ENCODE measurements at regions not wholly inside any gene's neighbourhood (a gene's known extent, or its start where the extent isn't known, plus 50 kb on each side); places are given as distances from the start of the nearest gene placed in this dataset.
A peak's percentile ranks its signal among the peaks of the same experiment; 100 is the strongest.

DNA sequence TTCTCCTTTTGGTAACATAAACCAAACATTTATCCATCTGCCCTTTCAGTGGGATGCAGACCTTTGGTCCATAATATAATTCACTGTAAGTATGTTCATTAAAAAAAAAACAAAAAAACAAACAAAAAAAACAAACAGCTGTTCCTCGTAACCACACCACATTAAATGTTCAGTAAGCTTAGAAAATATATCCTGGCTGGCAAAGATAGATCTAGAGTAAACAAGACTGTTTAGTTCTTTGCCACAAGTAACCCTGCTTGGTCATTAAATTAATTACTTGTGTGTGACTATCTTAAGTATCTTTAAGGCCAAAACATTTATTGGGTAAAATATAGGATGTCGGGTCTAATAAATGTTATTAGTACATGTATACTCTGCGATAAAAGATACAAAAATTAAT lies 1717.1 kb downstream of the EFNA5 start:
- Histone ChIP-seq H3F3A (replicated peaks; ENCODE audit: insufficient read depth) (no peaks in the 10 kb centered on the region), H3K27ac (ENCODE audit: low read depth in 2 of 2, low read length in 1 of 2) (peak overlapping the region in 1 of 2 experiments; percentile 94; a peak in 2 of 4 replicates), H3K4me2 (no peak overlapping the region), H3K79me2 (ENCODE audit: insufficient read depth) (no peaks in the 10 kb centered on the region), H3K9me2 (no peaks in the 10 kb centered on the region), H3K27me3 (ENCODE audit: insufficient read depth) (no peaks in the 10 kb centered on the region), H3K9me3 (no peaks in the 10 kb centered on the region), H3K4me3 (ENCODE audit: low read depth in 2 of 2, low read length in 1 of 2) (no peak overlapping the region), H2AFZ (ENCODE audit: low read depth) (no peak overlapping the region), H3K4me1 (ENCODE audit: control insufficient read depth in 1 of 2, insufficient read depth in 2 of 2, low read depth in 1 of 2, low read length in 1 of 2) (peaks cover 6 to 15% of the 10 kb centered on the region in 2 experiments), H3K36me3 (replicated peaks in 1 of 2; ENCODE audit: control insufficient read depth in 1 of 2, insufficient read depth in 2 of 2, low read length in 1 of 2) (no peaks in the 10 kb centered on the region), H4K20me1 (ENCODE audit: insufficient read depth) (no peaks in the 10 kb centered on the region), H3K9ac (no peak overlapping the region)
- ChIA-PET POLR2A (no interaction called here), CTCF (no interaction called here)
- DNase-seq, result no peak
- WGBS (ENCODE audit: low lambda C conversion rate), result 91% methylated on average over 3 of the region's 3 CpGs
- TF ChIP-seq EP300 (IDR thresholded peaks at IDR 0.05; ENCODE audit: borderline replicate concordance in 1 of 2, low read depth in 1 of 2, low read length in 1 of 2) (no peak), MEF2A (IDR thresholded peaks at IDR 0.05; ENCODE audit: borderline replicate concordance, low read depth) (no peak), CHD2 (IDR thresholded peaks at IDR 0.05; ENCODE audit: low read length, partially characterized antibody) (no peak), SIN3A (IDR thresholded peaks at IDR 0.05; ENCODE audit: borderline replicate concordance, low read depth, low read length) (no peak), NFIC (IDR thresholded peaks at IDR 0.05; ENCODE audit: borderline replicate concordance) (no peak), TAF1 (IDR thresholded peaks at IDR 0.05; ENCODE audit: borderline replicate concordance, low read depth, low read length) (no peak), TCF12 (IDR thresholded peaks at IDR 0.05) (no peak), GATA2 (CRISPR knock-in tag; IDR thresholded peaks at IDR 0.05) (no peak)
- TF ChIP-seq, protein P1, sequence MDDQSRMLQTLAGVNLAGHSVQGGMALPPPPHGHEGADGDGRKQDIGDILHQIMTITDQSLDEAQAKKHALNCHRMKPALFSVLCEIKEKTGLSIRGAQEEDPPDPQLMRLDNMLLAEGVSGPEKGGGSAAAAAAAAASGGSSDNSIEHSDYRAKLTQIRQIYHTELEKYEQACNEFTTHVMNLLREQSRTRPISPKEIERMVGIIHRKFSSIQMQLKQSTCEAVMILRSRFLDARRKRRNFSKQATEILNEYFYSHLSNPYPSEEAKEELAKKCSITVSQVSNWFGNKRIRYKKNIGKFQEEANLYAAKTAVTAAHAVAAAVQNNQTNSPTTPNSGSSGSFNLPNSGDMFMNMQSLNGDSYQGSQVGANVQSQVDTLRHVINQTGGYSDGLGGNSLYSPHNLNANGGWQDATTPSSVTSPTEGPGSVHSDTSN (IDR thresholded peaks at IDR 0.05), result no peak
- TF ChIP-seq, protein P2, sequence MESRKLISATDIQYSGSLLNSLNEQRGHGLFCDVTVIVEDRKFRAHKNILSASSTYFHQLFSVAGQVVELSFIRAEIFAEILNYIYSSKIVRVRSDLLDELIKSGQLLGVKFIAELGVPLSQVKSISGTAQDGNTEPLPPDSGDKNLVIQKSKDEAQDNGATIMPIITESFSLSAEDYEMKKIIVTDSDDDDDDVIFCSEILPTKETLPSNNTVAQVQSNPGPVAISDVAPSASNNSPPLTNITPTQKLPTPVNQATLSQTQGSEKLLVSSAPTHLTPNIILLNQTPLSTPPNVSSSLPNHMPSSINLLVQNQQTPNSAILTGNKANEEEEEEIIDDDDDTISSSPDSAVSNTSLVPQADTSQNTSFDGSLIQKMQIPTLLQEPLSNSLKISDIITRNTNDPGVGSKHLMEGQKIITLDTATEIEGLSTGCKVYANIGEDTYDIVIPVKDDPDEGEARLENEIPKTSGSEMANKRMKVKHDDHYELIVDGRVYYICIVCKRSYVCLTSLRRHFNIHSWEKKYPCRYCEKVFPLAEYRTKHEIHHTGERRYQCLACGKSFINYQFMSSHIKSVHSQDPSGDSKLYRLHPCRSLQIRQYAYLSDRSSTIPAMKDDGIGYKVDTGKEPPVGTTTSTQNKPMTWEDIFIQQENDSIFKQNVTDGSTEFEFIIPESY (IDR thresholded peaks at IDR 0.05; ENCODE audit: borderline replicate concordance, low read depth), result no peak

DNA sequence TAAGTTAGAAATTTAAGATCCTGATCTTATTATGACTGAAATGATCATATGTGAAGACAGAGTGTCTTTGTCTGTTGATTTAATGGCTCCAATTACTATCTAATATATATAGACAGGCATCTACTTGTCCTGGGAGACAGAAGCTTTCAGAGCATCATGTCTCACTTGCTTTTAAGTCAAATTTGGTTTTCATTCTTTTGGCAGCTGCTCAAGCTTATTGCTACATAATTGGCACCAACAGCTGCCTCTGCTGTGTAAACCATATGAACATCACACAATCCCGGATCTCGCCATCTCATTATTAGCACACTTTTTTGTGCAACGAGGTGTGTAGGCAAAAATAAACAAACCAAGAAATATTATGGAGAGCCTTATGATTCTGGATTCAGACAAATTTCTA lies 1717.9 kb downstream of the EFNA5 start:
- no peak overlapping the region for H2AFZ ChIP-seq (ENCODE audit: low read depth)
- no peaks in the 10 kb centered on the region for H3K9me3 ChIP-seq
- no peaks in the 10 kb centered on the region for H3F3A ChIP-seq (replicated peaks; ENCODE audit: insufficient read depth)
- TF ChIP-seq TEAD4 (IDR thresholded peaks at IDR 0.05; ENCODE audit: borderline replicate concordance, insufficient read depth), result no peak
- TF ChIP-seq TCF12 (IDR thresholded peaks at IDR 0.05), result no peak
- no peak for TF ChIP-seq JUND (IDR thresholded peaks at IDR 0.05)
- TF ChIP-seq RCOR1 (IDR thresholded peaks at IDR 0.05; ENCODE audit: low read length), result peak; percentile 48; the same call in 1 of the 2 replicates
- no peak for TF ChIP-seq CHD2 (IDR thresholded peaks at IDR 0.05; ENCODE audit: low read length, partially characterized antibody)
- TF ChIP-seq, protein P3, sequence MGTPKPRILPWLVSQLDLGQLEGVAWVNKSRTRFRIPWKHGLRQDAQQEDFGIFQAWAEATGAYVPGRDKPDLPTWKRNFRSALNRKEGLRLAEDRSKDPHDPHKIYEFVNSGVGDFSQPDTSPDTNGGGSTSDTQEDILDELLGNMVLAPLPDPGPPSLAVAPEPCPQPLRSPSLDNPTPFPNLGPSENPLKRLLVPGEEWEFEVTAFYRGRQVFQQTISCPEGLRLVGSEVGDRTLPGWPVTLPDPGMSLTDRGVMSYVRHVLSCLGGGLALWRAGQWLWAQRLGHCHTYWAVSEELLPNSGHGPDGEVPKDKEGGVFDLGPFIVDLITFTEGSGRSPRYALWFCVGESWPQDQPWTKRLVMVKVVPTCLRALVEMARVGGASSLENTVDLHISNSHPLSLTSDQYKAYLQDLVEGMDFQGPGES (IDR thresholded peaks at IDR 0.05; ENCODE audit: low read depth, low read length), result no peak
- TF ChIP-seq FOXJ3 (CRISPR knock-in tag; IDR thresholded peaks at IDR 0.05), result no peak
- peak in 1 of 2 experiments; percentile 41; a peak in 1 of 4 replicates for TF ChIP-seq EP300 (IDR thresholded peaks at IDR 0.05; ENCODE audit: borderline replicate concordance in 1 of 2, low read depth in 1 of 2, low read length in 1 of 2)
- no peak for TF ChIP-seq SIN3A (IDR thresholded peaks at IDR 0.05; ENCODE audit: borderline replicate concordance, low read depth, low read length)
- no peak for TF ChIP-seq NRF1 (IDR thresholded peaks at IDR 0.05; ENCODE audit: low read depth, low read length)
- TF ChIP-seq MEF2A (IDR thresholded peaks at IDR 0.05; ENCODE audit: borderline replicate concordance, low read depth), result no peak
- 0 out of 2 replicates have a peak, but pooled peaks have one; percentile 26 for TF ChIP-seq GATA2 (CRISPR knock-in tag; IDR thresholded peaks at IDR 0.05)
- WGBS (ENCODE audit: low lambda C conversion rate), result 60% methylated on average over 3 of the region's 3 CpGs
- ChIA-PET POLR2A (no interaction called here), CTCF (no interaction called here)
- no peak overlapping the region for H3K9ac ChIP-seq
- H3K36me3 ChIP-seq (replicated peaks in 1 of 2; ENCODE audit: control insufficient read depth in 1 of 2, insufficient read depth in 2 of 2, low read length in 1 of 2), result no peaks in the 10 kb centered on the region
- no peaks in the 10 kb centered on the region for H4K20me1 ChIP-seq (ENCODE audit: insufficient read depth)
- H3K27ac ChIP-seq (ENCODE audit: low read depth in 2 of 2, low read length in 1 of 2), result peak overlapping the region in 1 of 2 experiments; percentile 94; a peak in 2 of 4 replicates
- H3K4me3 ChIP-seq (ENCODE audit: low read depth in 2 of 2, low read length in 1 of 2), result no peak overlapping the region
- peak; percentile 3 for DNase-seq
- H3K4me1 ChIP-seq (ENCODE audit: control insufficient read depth in 1 of 2, insufficient read depth in 2 of 2, low read depth in 1 of 2, low read length in 1 of 2), result peaks cover 6 to 15% of the 10 kb centered on the region in 2 experiments
- H3K79me2 ChIP-seq (ENCODE audit: insufficient read depth), result no peaks in the 10 kb centered on the region
- no peak overlapping the region for H3K4me2 ChIP-seq
- no peaks in the 10 kb centered on the region for H3K9me2 ChIP-seq
- H3K27me3 ChIP-seq (ENCODE audit: insufficient read depth), result no peaks in the 10 kb centered on the region
